ENCODE measurements at regions not wholly inside any gene's neighbourhood (a gene's known extent, or its start where the extent isn't known, plus 50 kb on each side); places are given as distances from the start of the nearest gene placed in this dataset.

- no peak for ATAC-seq (ENCODE audit: low read depth)
Measured at GRCh38 chr5:163772241-163772640, 266.8 kb downstream of the MAT2B start.

GRCh38 chr5:163772644-163773043 is 267.2 kb downstream of the MAT2B start:
- no peaks in the 10 kb centered on the region for H4K20me1 ChIP-seq (ENCODE audit: control insufficient read depth, insufficient read depth, low read length, poor library complexity, severe bottlenecking)
- H3K9ac ChIP-seq (ENCODE audit: low read length): no peak overlapping the region
- H3K9me3 ChIP-seq (ENCODE audit: control extremely low read depth in 1 of 3, control insufficient read depth in 2 of 3, insufficient read depth in 1 of 3, low read length in 2 of 3): no peaks in the 10 kb centered on the region
- CTCF ChIA-PET: no interaction called here
- intact Hi-C loops (cut with micrococcal nuclease): no loop called here
- H3K4me3 ChIP-seq (ENCODE audit: control extremely low read depth in 1 of 5, extremely low read depth in 1 of 5, insufficient read depth in 1 of 5, low read depth in 2 of 5, low read length in 4 of 5): no peak overlapping the region
- Mint-ChIP-seq H3K4me1 (no peaks in the 10 kb centered on the region), H3K4me3 (no peak overlapping the region), H3K9me3 (ENCODE audit: insufficient read depth) (no peaks in the 10 kb centered on the region), H3K27ac (no peak overlapping the region), H3K27me3 (peaks cover 4% of the 10 kb centered on the region)
- H3K36me3 ChIP-seq (replicated peaks in 1 of 2; ENCODE audit: control extremely low read depth in 1 of 2, control insufficient read depth in 1 of 2, extremely low read depth in 1 of 2, insufficient read depth in 2 of 2, low read length in 1 of 2): no peaks in the 10 kb centered on the region
- H2AFZ ChIP-seq (ENCODE audit: insufficient read depth, low read depth, low read length, poor library complexity, severe bottlenecking): no peak overlapping the region
- H3K4me2 ChIP-seq (replicated peaks; ENCODE audit: low read depth, low read length, poor library complexity, severe bottlenecking): no peak overlapping the region
- 89% methylated on average over 1 of the region's 2 CpGs for WGBS (ENCODE audit: insufficient coverage)
- no peaks in the 10 kb centered on the region for H3K79me2 ChIP-seq (ENCODE audit: control insufficient read depth, insufficient read depth, low read length)
- no peaks in the 10 kb centered on the region for H3K4me1 ChIP-seq (ENCODE audit: control insufficient read depth in 2 of 2, insufficient read depth in 2 of 2, low read length in 2 of 2)
- ATAC-seq (ENCODE audit: low read depth) (no peak), DNase-seq (no peak)
- TF ChIP-seq CTCF (IDR thresholded peaks at IDR 0.05) (no peak), EZH2 (IDR thresholded peaks at IDR 0.05; ENCODE audit: borderline replicate concordance, insufficient read depth, low read depth, low read length, poor library complexity, severe bottlenecking) (no peak)
- POLR2A ChIA-PET: no interaction called here
- H3K27ac ChIP-seq (ENCODE audit: low read length in 2 of 2): no peak overlapping the region
- no peaks in the 10 kb centered on the region for H3K27me3 ChIP-seq (replicated peaks in 1 of 4; ENCODE audit: control extremely low read depth in 1 of 4, control insufficient read depth in 3 of 4, insufficient read depth in 4 of 4, low read length in 3 of 4)

More at GRCh38 chr5:163772241-163772640, 266.8 kb downstream of the MAT2B start:
- H3K4me3 ChIP-seq (ENCODE audit: control extremely low read depth in 1 of 5, extremely low read depth in 1 of 5, insufficient read depth in 1 of 5, low read depth in 2 of 5, low read length in 4 of 5): no peak overlapping the region
- no CpG with 5 or more reads among the region's 1 CpG for WGBS (ENCODE audit: insufficient coverage)
- peaks cover 4% of the 10 kb centered on the region for H3K27me3 Mint-ChIP-seq
- H3K36me3 ChIP-seq (replicated peaks in 1 of 2; ENCODE audit: control extremely low read depth in 1 of 2, control insufficient read depth in 1 of 2, extremely low read depth in 1 of 2, insufficient read depth in 2 of 2, low read length in 1 of 2): no peaks in the 10 kb centered on the region
- H3K27me3 ChIP-seq (replicated peaks in 1 of 4; ENCODE audit: control extremely low read depth in 1 of 4, control insufficient read depth in 3 of 4, insufficient read depth in 4 of 4, low read length in 3 of 4): no peaks in the 10 kb centered on the region
- no peak overlapping the region for H2AFZ ChIP-seq (ENCODE audit: insufficient read depth, low read depth, low read length, poor library complexity, severe bottlenecking)
- no peak overlapping the region for H3K27ac ChIP-seq (ENCODE audit: low read length in 2 of 2)
- H3K4me2 ChIP-seq (replicated peaks; ENCODE audit: low read depth, low read length, poor library complexity, severe bottlenecking): no peak overlapping the region
- intact Hi-C loops (cut with micrococcal nuclease): no loop called here
- H4K20me1 ChIP-seq (ENCODE audit: control insufficient read depth, insufficient read depth, low read length, poor library complexity, severe bottlenecking): no peaks in the 10 kb centered on the region
- no peaks in the 10 kb centered on the region for H3K9me3 ChIP-seq (ENCODE audit: control extremely low read depth in 1 of 3, control insufficient read depth in 2 of 3, insufficient read depth in 1 of 3, low read length in 2 of 3)
- no peak for DNase-seq
- H3K9ac ChIP-seq (ENCODE audit: low read length): no peak overlapping the region
- no peaks in the 10 kb centered on the region for H3K79me2 ChIP-seq (ENCODE audit: control insufficient read depth, insufficient read depth, low read length)
- ChIA-PET POLR2A (no interaction called here), CTCF (no interaction called here)
- H3K4me3 Mint-ChIP-seq: no peak overlapping the region
- no peak for TF ChIP-seq CTCF (IDR thresholded peaks at IDR 0.05)
- no peak for TF ChIP-seq EZH2 (IDR thresholded peaks at IDR 0.05; ENCODE audit: borderline replicate concordance, insufficient read depth, low read depth, low read length, poor library complexity, severe bottlenecking)
- no peaks in the 10 kb centered on the region for H3K9me3 Mint-ChIP-seq (ENCODE audit: insufficient read depth)
- no peak overlapping the region for H3K27ac Mint-ChIP-seq
- no peaks in the 10 kb centered on the region for H3K4me1 ChIP-seq (ENCODE audit: control insufficient read depth in 2 of 2, insufficient read depth in 2 of 2, low read length in 2 of 2)
- H3K4me1 Mint-ChIP-seq: no peaks in the 10 kb centered on the region
